NB4 (cell line): ENCODE measurements at regions not wholly inside any gene's neighbourhood (a gene's known extent, or its start where the extent isn't known, plus 50 kb on each side); places are given as distances from the start of the nearest gene placed in this dataset.

Source experiments
- DNase-seq: peaks from one replicate; pipeline ENCODE4 v3.0.0; 2010; ENCODE audit warnings: low read depth
- H3K4me3 ChIP-seq: one replicate; pipeline ENCODE4 v1.5.1; 2011; ENCODE audit warnings: mild to moderate bottlenecking, low read depth, low read length, moderate library complexity
- CTCF ChIP-seq: IDR thresholded peaks from one replicate; pipeline ENCODE4 v1.5.1; 2012; ENCODE audit warnings: low read depth, low read length
- MAX ChIP-seq: IDR thresholded peaks from 2 replicates; pipeline ENCODE4 v1.6.1; 2011; ENCODE audit warnings: low read depth, low read length
- MYC ChIP-seq: IDR thresholded peaks from 2 replicates; pipeline ENCODE4 v1.6.1; 2011; ENCODE audit warnings: low read depth, low read length
- POLR2A ChIP-seq: IDR thresholded peaks from 2 replicates; pipeline ENCODE4 v1.6.1; 2011; ENCODE audit warnings: mild to moderate bottlenecking; ENCODE audit not compliant: insufficient read length; ENCODE audit errors: extremely low read depth

GRCh38 chr4:28772066-28772465 lies 1911.4 kb downstream of the STIM2 start:
- no peak for DNase-seq
- H3K4me3 ChIP-seq = no peak overlapping the region
- TF ChIP-seq CTCF = no peak
- TF ChIP-seq POLR2A = no peak
- no peak for TF ChIP-seq MYC
- TF ChIP-seq MAX = no peak

- no peak overlapping the region for H3K4me3 ChIP-seq
- TF ChIP-seq MYC = no peak
- TF ChIP-seq CTCF = no peak
- TF ChIP-seq POLR2A = no peak
- no peak for TF ChIP-seq MAX
- no peak for DNase-seq
Observed at GRCh38 chr4:28772788-28773187, 1912.1 kb downstream of the STIM2 start.

- no peak overlapping the region for H3K4me3 ChIP-seq
- TF ChIP-seq POLR2A (no peak), MAX (no peak)
- DNase-seq = no peak
Observed at GRCh38 chr4:28774344-28774743, 1913.7 kb downstream of the STIM2 start.

GRCh38 chr4:28776004-28776403 lies 1915.4 kb downstream of the STIM2 start:
- TF ChIP-seq CTCF (no peak), MYC (no peak), POLR2A (no peak), MAX (no peak)
- H3K4me3 ChIP-seq = no peak overlapping the region

GRCh38 chr4:28784188-28784587 lies 1923.5 kb downstream of the STIM2 start:
- no peak overlapping the region for H3K4me3 ChIP-seq
- TF ChIP-seq POLR2A = no peak
- no peak for TF ChIP-seq CTCF
- TF ChIP-seq MAX = no peak
- no peak for TF ChIP-seq MYC
- DNase-seq = no peak

More at GRCh38 chr4:28776004-28776403, 1915.4 kb downstream of the STIM2 start:
- no peak for DNase-seq

GRCh38 chr4:28787947-28788346 lies 1927.3 kb downstream of the STIM2 start:
- TF ChIP-seq MAX = no peak
- TF ChIP-seq MYC = no peak
- no peak for TF ChIP-seq POLR2A
- TF ChIP-seq CTCF = no peak
- DNase-seq = no peak
- H3K4me3 ChIP-seq = no peak overlapping the region
